ENCODE measurements at regions not wholly inside any gene's neighbourhood (a gene's known extent, or its start where the extent isn't known, plus 50 kb on each side); places are given as distances from the start of the nearest gene placed in this dataset.

DNA sequence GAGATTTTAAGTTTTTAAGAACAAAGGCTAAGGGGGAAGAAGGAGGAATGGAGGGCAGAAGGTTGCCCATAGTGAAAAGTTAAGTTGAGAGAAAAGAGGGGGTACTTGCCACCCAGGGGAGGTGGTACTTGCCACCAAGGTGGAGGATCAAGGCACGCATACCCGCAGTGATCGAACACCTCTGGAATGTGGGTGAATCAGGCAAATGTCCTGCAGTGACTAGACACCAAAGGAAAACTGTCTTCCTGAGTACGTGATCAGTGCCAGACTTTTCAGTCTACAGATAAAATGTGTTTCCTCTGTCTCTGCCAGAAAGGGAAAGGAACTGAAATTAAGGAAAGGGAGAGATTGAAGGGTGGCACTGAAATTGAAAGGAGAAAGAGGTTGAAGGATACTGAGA is 2285.3 kb downstream of the TP53TG3F start:
- H3K27ac ChIP-seq (ENCODE audit: low read depth, low read length): no peak overlapping the region
- H3K9me3 ChIP-seq (ENCODE audit: control insufficient read depth, insufficient read depth, low read length): peaks cover 8% of the 10 kb centered on the region; the same call in 1 of the 2 replicates

DNA sequence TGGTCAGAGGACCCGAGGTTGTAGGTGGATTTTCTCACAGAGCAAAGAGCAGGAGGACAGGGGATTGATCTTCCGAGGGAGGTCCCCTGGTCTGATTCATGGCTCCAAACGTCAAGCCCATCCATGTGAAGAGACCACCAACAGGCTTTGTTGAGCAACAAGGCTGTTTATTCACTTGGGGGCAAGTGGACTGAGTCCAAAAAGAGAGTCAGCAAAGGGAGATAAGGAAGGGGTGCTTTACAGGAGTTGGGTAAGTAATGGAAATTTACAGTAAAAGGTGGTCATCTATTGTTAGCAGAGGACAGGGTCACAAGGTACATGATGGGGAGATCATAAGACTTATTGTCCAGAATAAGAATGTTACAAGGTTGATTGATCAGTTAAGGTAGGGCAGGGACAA is 2285.8 kb downstream of the TP53TG3F start:
- Histone ChIP-seq H3F3A (ENCODE audit: control insufficient read depth, insufficient read depth) (no peaks in the 10 kb centered on the region), H3K27ac (ENCODE audit: low read depth, low read length) (no peak overlapping the region), H3K9me3 (ENCODE audit: control insufficient read depth, insufficient read depth, low read length) (peaks cover 11% of the 10 kb centered on the region; the same call in 1 of the 2 replicates), H3K4me1 (ENCODE audit: control insufficient read depth, low read length) (no peaks in the 10 kb centered on the region), H3K79me2 (ENCODE audit: control insufficient read depth, low read length) (no peaks in the 10 kb centered on the region), H3K4me3 (ENCODE audit: low read length) (no peak overlapping the region), H4K20me1 (ENCODE audit: control insufficient read depth, insufficient read depth, low read depth, low read length) (no peaks in the 10 kb centered on the region), H3K27me3 (ENCODE audit: control insufficient read depth, low read length) (no peaks in the 10 kb centered on the region), H3K4me2 (ENCODE audit: low read length) (no peak overlapping the region), H3K36me3 (ENCODE audit: control insufficient read depth, low read length) (no peaks in the 10 kb centered on the region), H3K9me2 (replicated peaks; ENCODE audit: control insufficient read depth, low read length) (no peaks in the 10 kb centered on the region)
- TF ChIP-seq EZH2phosphoT487 (IDR thresholded peaks at IDR 0.05; ENCODE audit: borderline replicate concordance, low read length): no peak

More for the DNA sequence above, 2285.3 kb downstream of the TP53TG3F start:
- TF ChIP-seq EZH2phosphoT487 (IDR thresholded peaks at IDR 0.05; ENCODE audit: borderline replicate concordance, low read length): no peak
- TF ChIP-seq, protein P1, sequence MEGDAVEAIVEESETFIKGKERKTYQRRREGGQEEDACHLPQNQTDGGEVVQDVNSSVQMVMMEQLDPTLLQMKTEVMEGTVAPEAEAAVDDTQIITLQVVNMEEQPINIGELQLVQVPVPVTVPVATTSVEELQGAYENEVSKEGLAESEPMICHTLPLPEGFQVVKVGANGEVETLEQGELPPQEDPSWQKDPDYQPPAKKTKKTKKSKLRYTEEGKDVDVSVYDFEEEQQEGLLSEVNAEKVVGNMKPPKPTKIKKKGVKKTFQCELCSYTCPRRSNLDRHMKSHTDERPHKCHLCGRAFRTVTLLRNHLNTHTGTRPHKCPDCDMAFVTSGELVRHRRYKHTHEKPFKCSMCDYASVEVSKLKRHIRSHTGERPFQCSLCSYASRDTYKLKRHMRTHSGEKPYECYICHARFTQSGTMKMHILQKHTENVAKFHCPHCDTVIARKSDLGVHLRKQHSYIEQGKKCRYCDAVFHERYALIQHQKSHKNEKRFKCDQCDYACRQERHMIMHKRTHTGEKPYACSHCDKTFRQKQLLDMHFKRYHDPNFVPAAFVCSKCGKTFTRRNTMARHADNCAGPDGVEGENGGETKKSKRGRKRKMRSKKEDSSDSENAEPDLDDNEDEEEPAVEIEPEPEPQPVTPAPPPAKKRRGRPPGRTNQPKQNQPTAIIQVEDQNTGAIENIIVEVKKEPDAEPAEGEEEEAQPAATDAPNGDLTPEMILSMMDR (IDR thresholded peaks at IDR 0.05; ENCODE audit: low read depth, low read length, poor library complexity, severe bottlenecking): no peak
- Histone ChIP-seq H4K20me1 (ENCODE audit: control insufficient read depth, insufficient read depth, low read depth, low read length) (no peaks in the 10 kb centered on the region), H3K9me2 (replicated peaks; ENCODE audit: control insufficient read depth, low read length) (no peaks in the 10 kb centered on the region), H3K36me3 (ENCODE audit: control insufficient read depth, low read length) (no peaks in the 10 kb centered on the region), H3K4me2 (ENCODE audit: low read length) (no peak overlapping the region), H3K4me3 (ENCODE audit: low read length) (no peak overlapping the region), H3F3A (ENCODE audit: control insufficient read depth, insufficient read depth) (no peaks in the 10 kb centered on the region), H3K27me3 (ENCODE audit: control insufficient read depth, low read length) (no peaks in the 10 kb centered on the region), H3K4me1 (ENCODE audit: control insufficient read depth, low read length) (no peaks in the 10 kb centered on the region), H3K79me2 (ENCODE audit: control insufficient read depth, low read length) (no peaks in the 10 kb centered on the region)

DNA sequence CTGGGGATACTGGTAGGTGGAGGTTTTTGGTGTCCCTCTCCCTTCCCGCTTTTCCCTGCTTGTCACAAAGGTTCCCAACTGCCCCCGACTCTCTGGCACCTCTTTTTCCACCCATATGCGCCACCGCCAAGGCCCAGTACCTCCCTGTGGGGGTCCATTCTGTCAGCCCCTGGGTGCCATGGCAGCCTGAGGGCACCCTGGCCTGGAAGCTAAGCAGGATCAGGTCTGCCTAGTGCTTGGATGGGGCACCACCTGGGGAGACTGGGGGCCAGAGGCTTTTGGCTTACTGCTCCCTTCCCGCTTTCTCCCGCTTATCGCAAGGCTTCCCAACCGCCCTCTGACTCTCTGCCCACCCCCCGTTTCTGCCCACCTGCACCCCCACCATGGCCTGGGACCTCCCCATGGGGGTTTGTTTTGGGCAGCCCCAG is 2286.4 kb downstream of the TP53TG3F start:
- Histone ChIP-seq H3K4me1 (ENCODE audit: control insufficient read depth, low read length) (no peaks in the 10 kb centered on the region), H3K79me2 (ENCODE audit: control insufficient read depth, low read length) (no peaks in the 10 kb centered on the region), H3K4me2 (ENCODE audit: low read length) (no peak overlapping the region), H3K36me3 (ENCODE audit: control insufficient read depth, low read length) (no peaks in the 10 kb centered on the region), H3K27me3 (ENCODE audit: control insufficient read depth, low read length) (no peaks in the 10 kb centered on the region), H4K20me1 (ENCODE audit: control insufficient read depth, insufficient read depth, low read depth, low read length) (no peaks in the 10 kb centered on the region), H3K27ac (ENCODE audit: low read depth, low read length) (no peak overlapping the region), H3F3A (ENCODE audit: control insufficient read depth, insufficient read depth) (no peaks in the 10 kb centered on the region), H3K4me3 (ENCODE audit: low read length) (no peak overlapping the region), H3K9me3 (ENCODE audit: control insufficient read depth, insufficient read depth, low read length) (peaks cover 13% of the 10 kb centered on the region; the same call in 1 of the 2 replicates), H3K9me2 (replicated peaks; ENCODE audit: control insufficient read depth, low read length) (no peaks in the 10 kb centered on the region)
- no peak for TF ChIP-seq EZH2phosphoT487 (IDR thresholded peaks at IDR 0.05; ENCODE audit: borderline replicate concordance, low read length)
- TF ChIP-seq, protein P1 (IDR thresholded peaks at IDR 0.05; ENCODE audit: low read depth, low read length, poor library complexity, severe bottlenecking): no peak

DNA sequence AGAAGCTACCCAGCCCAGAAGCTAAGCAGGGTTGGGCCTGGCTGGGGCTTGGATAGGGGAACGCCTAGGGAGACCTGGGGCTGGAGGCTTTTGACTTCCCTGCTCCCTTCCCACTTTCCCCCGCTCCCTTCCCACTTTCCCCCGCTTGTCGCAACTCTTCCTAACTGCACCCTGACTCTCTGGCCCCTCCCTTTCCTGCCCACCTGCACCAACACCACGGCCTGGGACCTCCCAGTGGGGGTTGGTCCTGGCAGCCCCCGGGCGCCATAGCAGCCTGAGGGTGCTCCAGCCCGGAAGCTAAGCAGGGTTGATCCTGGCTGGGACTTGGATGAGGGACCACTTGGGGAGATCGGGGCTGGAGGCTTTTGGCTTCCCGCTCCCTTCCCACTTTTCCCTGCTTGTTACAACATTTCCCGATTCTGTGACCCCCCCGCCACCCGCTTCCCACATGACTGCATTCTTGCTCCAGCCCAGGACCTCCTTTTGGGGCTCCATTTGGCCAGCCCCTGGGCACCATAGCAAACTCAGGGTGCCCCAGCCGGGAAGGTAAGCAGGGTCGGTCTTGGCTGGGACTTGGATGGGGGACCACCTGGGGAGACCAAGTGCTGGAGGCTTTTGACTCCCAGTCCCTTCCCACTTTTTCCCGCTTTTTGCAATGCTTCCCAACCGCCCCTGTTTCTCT is 2287.0 kb downstream of the TP53TG3F start:
- Histone ChIP-seq H3K27ac (ENCODE audit: low read depth, low read length) (no peak overlapping the region), H4K20me1 (ENCODE audit: control insufficient read depth, insufficient read depth, low read depth, low read length) (no peaks in the 10 kb centered on the region), H3K36me3 (ENCODE audit: control insufficient read depth, low read length) (no peaks in the 10 kb centered on the region), H3K9me2 (replicated peaks; ENCODE audit: control insufficient read depth, low read length) (no peaks in the 10 kb centered on the region), H3K79me2 (ENCODE audit: control insufficient read depth, low read length) (no peaks in the 10 kb centered on the region), H3K4me3 (ENCODE audit: low read length) (no peak overlapping the region), H3K4me1 (ENCODE audit: control insufficient read depth, low read length) (no peaks in the 10 kb centered on the region), H3K4me2 (ENCODE audit: low read length) (no peak overlapping the region), H3F3A (ENCODE audit: control insufficient read depth, insufficient read depth) (no peaks in the 10 kb centered on the region), H3K9me3 (ENCODE audit: control insufficient read depth, insufficient read depth, low read length) (peaks cover 16% of the 10 kb centered on the region; the same call in 1 of the 2 replicates), H3K27me3 (ENCODE audit: control insufficient read depth, low read length) (no peaks in the 10 kb centered on the region)
- TF ChIP-seq, protein P1 (IDR thresholded peaks at IDR 0.05; ENCODE audit: low read depth, low read length, poor library complexity, severe bottlenecking): no peak
- TF ChIP-seq EZH2phosphoT487 (IDR thresholded peaks at IDR 0.05; ENCODE audit: borderline replicate concordance, low read length): no peak

Measured in DOHH2 (cell line).